Ascending aorta (tissue), 2 donors: ENCODE measurements at regions not wholly inside any gene's neighbourhood (a gene's known extent, or its start where the extent isn't known, plus 50 kb on each side); places are given as distances from the start of the nearest gene placed in this dataset.
A peak's percentile ranks its signal among the peaks of the same experiment; 100 is the strongest.

Experiments
- DNase-seq, 2 donors: peaks; one replicate each; pipeline ENCODE4 v3.0.0-alpha.2; 2019; ENCODE audit warnings: low spot score in 2 of 2
- H3K27ac ChIP-seq, 2 donors: fragments of 200-600 bp; sonication (generic); one replicate each; pipeline ENCODE4 v1.5.1; 2016 to 2017; ENCODE audit warnings: mild to moderate bottlenecking in 1 of 2
- H3K27me3 ChIP-seq: fragments of 200-600 bp; sonication (generic); one replicate; pipeline ENCODE4 v1.5.1; 2017
- H3K36me3 ChIP-seq, 2 donors: fragments of 200-600 bp; sonication (generic); one replicate each; pipeline ENCODE4 v1.5.1; 2016
- H3K4me1 ChIP-seq, 2 donors: fragments of 200-600 bp; sonication (generic); one replicate each; pipeline ENCODE4 v1.5.1; 2016 to 2017; ENCODE audit warnings: mild to moderate bottlenecking in 1 of 2
- H3K4me3 ChIP-seq, 2 donors: fragments of 200-600 bp; sonication (generic); one replicate each; pipeline ENCODE4 v1.5.1; 2016 to 2017; ENCODE audit warnings: mild to moderate bottlenecking in 1 of 2
- H3K9me3 ChIP-seq, 2 donors: fragments of 200-600 bp; sonication (generic); one replicate each; pipeline ENCODE4 v1.5.1; 2016
- intact Hi-C: fragments of 100-400 bp; cut with DNase I; formaldehyde crosslinking; loops from one replicate; pipeline ENCODE4 v1.15.1; 2023
- TF ChIP-seq, protein P1 (sequence below), 3 experiments: fragments of 200-600 bp in 2 of 3; fragments of 450-650 bp in 1 of 3; sonication (generic) in 2 of 3; IDR thresholded peaks; one replicate each; pipeline ENCODE4 v1.5.1; 2016 to 2019; ENCODE audit warnings: antibody characterized with exemption in 3 of 3, mild to moderate bottlenecking in 1 of 3, moderate library complexity in 1 of 3

DNA sequence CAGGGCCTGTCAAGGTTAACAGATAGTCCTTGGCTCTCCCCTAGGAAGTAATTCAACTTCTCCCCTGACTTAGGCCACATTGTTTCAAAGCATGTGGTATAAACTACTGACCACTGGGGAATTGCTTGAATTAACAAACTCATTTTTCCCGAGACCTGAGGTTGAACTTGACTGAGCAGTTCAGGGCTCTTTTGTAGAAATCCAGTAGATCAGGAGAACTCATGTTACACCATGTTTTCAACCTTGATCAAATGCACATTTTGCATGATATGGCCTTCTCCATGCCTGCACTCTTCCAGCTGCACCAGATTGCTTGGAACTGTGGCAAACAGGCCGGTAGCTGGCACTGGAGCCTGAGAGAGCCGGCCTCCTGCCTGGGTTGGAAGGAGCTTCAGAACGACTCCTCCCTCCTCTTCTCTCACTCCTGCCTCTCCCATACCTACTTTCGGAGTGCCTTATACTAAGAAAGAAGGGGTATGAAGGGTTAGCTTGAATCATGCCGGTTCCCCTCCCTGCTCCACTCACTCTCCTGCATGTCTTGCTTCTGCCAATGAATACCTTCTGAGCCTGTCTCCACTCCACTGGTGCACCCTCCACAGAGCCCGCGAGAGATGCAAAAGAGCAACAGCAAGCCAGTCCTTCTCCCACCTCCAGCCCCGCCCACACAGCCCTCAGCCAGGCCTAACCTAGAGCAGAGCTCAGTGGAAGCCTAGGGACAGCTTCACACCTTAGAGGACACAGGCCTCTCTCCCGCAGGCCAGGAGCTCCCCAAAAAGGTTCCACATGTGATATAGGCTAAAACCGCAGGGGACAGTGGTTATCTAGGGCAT, 159.4 kb downstream of the MACROH2A1 start:
- no peaks in the 10 kb centered on the region for H3K36me3 ChIP-seq
- no peaks in the 10 kb centered on the region for H3K9me3 ChIP-seq
- intact Hi-C loops: loop anchor here (10.0 kb wide), 1 partner anchor 255 kb away; no protein-coding TSS in a partner anchor
- peak in 1 of 2 donors; percentile 63 for DNase-seq
- H3K27ac ChIP-seq: peak overlapping the region; percentile 80 to 91
- H3K4me3 ChIP-seq: no peak overlapping the region
- peaks cover 41 to 71% of the 10 kb centered on the region in 2 donors for H3K4me1 ChIP-seq
- no peaks in the 10 kb centered on the region for H3K27me3 ChIP-seq
- TF ChIP-seq, protein P1, sequence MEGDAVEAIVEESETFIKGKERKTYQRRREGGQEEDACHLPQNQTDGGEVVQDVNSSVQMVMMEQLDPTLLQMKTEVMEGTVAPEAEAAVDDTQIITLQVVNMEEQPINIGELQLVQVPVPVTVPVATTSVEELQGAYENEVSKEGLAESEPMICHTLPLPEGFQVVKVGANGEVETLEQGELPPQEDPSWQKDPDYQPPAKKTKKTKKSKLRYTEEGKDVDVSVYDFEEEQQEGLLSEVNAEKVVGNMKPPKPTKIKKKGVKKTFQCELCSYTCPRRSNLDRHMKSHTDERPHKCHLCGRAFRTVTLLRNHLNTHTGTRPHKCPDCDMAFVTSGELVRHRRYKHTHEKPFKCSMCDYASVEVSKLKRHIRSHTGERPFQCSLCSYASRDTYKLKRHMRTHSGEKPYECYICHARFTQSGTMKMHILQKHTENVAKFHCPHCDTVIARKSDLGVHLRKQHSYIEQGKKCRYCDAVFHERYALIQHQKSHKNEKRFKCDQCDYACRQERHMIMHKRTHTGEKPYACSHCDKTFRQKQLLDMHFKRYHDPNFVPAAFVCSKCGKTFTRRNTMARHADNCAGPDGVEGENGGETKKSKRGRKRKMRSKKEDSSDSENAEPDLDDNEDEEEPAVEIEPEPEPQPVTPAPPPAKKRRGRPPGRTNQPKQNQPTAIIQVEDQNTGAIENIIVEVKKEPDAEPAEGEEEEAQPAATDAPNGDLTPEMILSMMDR (IDR thresholded peaks at IDR 0.05): no peak

DNA sequence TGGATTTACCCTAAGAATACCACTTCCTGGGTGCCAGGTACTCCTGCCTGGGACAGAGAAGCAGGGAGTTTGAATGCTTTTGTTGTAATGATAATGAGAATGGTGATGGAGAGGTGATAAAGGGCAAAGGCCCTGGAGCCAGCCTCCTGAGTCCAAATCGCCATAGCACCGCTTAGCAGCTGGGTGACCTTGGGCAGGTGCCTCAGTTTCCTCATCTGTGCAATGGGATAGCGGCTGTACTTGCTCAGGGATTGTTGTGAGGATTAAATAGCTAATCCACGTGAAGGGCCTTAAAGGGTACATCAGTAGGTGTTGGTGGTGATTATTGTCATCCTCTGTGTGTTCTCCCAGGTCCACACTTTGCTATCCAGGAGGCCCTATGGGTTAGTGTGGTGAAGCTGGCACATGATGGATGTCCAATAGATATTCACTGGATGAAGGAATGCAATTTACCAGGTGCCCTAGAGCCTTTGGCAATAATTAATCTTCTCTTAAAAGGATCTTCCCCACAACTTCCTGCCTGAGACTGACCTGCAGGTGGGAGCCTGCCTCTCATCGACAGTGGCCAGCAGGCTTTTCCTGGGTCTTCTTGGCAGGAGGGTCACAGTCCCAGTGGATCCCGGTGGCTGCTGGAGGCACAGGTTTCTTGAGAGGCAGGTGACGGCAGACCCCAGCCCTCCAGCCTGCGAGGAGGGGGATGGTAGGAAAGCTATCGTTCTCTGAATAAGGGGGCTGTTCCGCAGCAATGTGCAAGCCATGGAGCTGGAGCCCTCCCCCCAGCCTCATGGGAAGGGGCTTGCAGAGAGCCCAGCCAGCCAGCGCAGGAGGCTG, 160.2 kb downstream of the MACROH2A1 start:
- no peaks in the 10 kb centered on the region for H3K36me3 ChIP-seq
- no peaks in the 10 kb centered on the region for H3K9me3 ChIP-seq
- DNase-seq: peak in 1 of 2 donors; percentile 60
- no peaks in the 10 kb centered on the region for H3K27me3 ChIP-seq
- intact Hi-C loops: no loop called here
- H3K4me1 ChIP-seq: peaks cover 36 to 62% of the 10 kb centered on the region in 2 donors
- peak overlapping the region; percentile 80 to 91 for H3K27ac ChIP-seq
- TF ChIP-seq, protein P1 (IDR thresholded peaks at IDR 0.05): no peak
- no peak overlapping the region for H3K4me3 ChIP-seq

DNA sequence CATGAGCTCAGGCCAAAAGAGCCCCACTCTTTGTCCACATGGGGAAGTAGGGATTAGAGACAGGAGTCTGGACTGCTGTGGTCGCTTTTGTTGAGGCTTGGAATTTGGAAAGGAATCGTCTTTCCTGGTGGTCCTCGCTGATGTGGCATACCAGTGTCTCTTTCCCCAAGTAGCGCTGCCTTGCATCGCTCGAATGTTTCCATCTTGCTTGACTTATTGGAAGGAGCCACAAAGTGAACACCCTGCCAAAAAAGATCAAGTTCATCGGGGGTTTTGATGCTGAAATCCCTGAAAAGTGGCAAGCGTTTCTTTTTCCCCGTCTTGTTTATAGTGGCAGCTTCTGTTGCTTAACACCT, 161.3 kb downstream of the MACROH2A1 start:
- peaks cover 30 to 60% of the 10 kb centered on the region in 2 donors for H3K4me1 ChIP-seq
- no peak for DNase-seq

DNA sequence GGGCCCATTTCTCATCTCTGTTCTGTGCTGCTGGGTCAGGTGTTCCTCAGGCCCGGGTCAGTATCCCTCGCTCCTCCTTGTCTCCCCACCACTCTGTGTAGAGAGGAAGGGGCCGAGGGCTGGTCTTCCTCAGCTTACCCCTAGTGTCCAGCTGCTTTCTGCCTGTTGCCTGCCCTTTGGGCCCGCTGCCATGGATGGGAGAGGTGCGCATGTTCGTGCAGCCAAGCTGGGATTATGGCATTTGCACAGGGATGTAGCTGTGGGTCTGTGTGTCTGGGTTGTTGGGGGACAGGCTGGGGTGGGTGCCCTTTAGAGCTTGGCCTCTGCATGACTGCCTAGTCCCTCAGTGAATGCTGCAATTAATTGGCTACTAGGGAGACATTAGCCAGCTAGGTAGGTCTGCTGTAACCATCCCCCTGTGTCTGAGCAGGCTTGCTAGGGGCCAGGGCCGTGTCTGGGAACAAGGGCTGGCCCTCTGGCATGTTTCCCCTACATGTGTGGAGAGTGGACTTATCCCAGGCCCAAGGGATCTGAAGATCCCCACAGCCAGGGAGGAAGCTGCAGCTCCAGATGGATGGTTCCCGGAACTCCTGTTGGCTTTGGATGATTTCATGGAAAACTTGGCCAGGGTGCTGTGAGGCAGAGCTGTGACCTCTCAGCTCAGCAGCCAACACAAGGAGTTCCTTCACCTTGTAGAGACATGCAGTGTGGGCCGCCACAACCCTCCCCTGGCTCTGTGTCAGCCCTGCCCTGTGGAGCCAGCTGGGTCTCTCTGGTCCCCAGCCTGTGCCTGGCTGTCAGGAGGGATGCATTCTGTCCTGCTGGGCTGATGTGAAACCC, 161.9 kb downstream of the MACROH2A1 start:
- Histone ChIP-seq H3K36me3 (no peaks in the 10 kb centered on the region), H3K27me3 (no peaks in the 10 kb centered on the region), H3K27ac (peak overlapping the region; percentile 22 to 24), H3K4me3 (no peak overlapping the region), H3K9me3 (no peaks in the 10 kb centered on the region), H3K4me1 (peaks cover 28 to 57% of the 10 kb centered on the region in 2 donors)
- peak in 1 of 2 donors; percentile 66 for DNase-seq
- TF ChIP-seq, protein P1 (IDR thresholded peaks at IDR 0.05): no peak
- intact Hi-C loops: no loop called here

More for the DNA sequence above, 161.3 kb downstream of the MACROH2A1 start:
- Histone ChIP-seq H3K36me3 (no peaks in the 10 kb centered on the region), H3K9me3 (no peaks in the 10 kb centered on the region), H3K4me3 (no peak overlapping the region), H3K27ac (peak overlapping the region; percentile 22 to 24), H3K27me3 (no peaks in the 10 kb centered on the region)
- TF ChIP-seq, protein P1 (IDR thresholded peaks at IDR 0.05): no peak
- intact Hi-C loops: no loop called here

DNA sequence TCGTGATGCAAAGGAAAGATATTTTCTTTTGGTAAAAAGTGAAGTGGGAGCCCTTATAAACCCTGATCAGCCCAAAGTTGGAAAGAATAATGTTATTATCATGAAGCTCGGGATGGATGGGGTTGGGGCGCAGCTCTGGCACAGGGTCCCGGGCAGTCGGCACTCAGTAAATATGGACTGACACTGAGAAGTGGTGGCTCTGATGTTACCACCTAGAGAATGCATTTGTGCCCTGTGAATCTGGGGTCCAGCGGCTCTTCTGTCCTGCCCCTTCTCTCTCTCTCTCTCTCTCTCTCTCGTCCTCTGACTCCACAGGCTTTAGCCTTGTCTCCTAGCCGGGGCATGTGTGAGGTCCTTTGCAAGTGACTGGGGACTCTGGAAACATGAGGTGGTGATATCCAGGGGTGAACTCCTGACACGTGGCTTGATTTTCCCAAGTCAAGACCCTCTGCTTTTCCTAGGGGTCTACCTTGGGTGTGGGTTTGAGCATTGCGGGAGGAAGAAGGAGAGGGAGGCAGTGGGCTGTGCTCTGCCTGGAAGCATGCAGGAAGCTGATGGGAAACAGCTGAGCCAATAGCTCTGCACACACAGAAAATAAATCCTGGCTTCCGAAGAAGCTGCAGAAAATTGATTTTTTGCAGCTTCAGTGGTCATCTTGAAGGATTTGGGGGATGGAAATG, 162.7 kb downstream of the MACROH2A1 start:
- H3K27ac ChIP-seq: no peak overlapping the region
- no peaks in the 10 kb centered on the region for H3K36me3 ChIP-seq
- H3K4me3 ChIP-seq: no peak overlapping the region
- peak in 1 of 2 donors; percentile 27 for DNase-seq
- TF ChIP-seq, protein P1 (IDR thresholded peaks at IDR 0.05): no peak
- H3K27me3 ChIP-seq: no peaks in the 10 kb centered on the region
- intact Hi-C loops: no loop called here
- no peaks in the 10 kb centered on the region for H3K9me3 ChIP-seq
- H3K4me1 ChIP-seq: peaks cover 21 to 51% of the 10 kb centered on the region in 2 donors
